ENCODE measurements at regions not wholly inside any gene's neighbourhood (a gene's known extent, or its start where the extent isn't known, plus 50 kb on each side); places are given as distances from the start of the nearest gene placed in this dataset.

DNA sequence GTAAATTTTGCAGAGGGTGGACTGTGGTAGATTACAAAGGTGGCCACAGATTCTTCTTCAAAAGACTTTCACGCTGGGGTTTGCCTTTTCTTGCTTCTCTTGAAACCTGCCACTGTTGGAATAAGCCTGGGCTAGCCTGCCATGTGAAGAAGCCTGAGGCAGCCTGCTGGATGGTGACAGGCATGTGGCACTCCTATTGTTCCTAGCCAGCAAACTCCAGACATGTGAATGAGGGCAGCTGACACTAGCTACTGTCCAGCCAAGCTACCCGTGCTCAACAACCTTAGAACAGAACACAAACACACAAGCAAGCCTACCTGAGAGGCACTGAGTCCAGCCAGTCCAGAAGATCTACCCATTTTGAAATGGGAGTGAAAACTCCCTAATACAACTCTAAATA, 322.7 kb upstream of the LARGE1 start:
- TF ChIP-seq, protein P1, sequence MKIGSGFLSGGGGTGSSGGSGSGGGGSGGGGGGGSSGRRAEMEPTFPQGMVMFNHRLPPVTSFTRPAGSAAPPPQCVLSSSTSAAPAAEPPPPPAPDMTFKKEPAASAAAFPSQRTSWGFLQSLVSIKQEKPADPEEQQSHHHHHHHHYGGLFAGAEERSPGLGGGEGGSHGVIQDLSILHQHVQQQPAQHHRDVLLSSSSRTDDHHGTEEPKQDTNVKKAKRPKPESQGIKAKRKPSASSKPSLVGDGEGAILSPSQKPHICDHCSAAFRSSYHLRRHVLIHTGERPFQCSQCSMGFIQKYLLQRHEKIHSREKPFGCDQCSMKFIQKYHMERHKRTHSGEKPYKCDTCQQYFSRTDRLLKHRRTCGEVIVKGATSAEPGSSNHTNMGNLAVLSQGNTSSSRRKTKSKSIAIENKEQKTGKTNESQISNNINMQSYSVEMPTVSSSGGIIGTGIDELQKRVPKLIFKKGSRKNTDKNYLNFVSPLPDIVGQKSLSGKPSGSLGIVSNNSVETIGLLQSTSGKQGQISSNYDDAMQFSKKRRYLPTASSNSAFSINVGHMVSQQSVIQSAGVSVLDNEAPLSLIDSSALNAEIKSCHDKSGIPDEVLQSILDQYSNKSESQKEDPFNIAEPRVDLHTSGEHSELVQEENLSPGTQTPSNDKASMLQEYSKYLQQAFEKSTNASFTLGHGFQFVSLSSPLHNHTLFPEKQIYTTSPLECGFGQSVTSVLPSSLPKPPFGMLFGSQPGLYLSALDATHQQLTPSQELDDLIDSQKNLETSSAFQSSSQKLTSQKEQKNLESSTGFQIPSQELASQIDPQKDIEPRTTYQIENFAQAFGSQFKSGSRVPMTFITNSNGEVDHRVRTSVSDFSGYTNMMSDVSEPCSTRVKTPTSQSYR (CRISPR knock-in tag; IDR thresholded peaks at IDR 0.05): no peak
- no peak for TF ChIP-seq OVOL2 (CRISPR knock-in tag; IDR thresholded peaks at IDR 0.05; ENCODE audit: borderline replicate concordance)
- TF ChIP-seq JAZF1 (CRISPR knock-in tag; IDR thresholded peaks at IDR 0.05): no peak
- TF ChIP-seq, protein P2, sequence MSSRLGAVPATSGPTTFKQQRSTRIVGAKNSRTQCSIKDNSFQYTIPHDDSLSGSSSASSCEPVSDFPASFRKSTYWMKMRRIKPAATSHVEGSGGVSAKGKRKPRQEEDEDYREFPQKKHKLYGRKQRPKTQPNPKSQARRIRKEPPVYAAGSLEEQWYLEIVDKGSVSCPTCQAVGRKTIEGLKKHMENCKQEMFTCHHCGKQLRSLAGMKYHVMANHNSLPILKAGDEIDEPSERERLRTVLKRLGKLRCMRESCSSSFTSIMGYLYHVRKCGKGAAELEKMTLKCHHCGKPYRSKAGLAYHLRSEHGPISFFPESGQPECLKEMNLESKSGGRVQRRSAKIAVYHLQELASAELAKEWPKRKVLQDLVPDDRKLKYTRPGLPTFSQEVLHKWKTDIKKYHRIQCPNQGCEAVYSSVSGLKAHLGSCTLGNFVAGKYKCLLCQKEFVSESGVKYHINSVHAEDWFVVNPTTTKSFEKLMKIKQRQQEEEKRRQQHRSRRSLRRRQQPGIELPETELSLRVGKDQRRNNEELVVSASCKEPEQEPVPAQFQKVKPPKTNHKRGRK (CRISPR knock-in tag; IDR thresholded peaks at IDR 0.05; ENCODE audit: borderline replicate concordance): no peak
- TF ChIP-seq GABPB1 (CRISPR knock-in tag; IDR thresholded peaks at IDR 0.05): no peak
- POLR2A ChIA-PET: no interaction called here
- no peaks in the 10 kb centered on the region; the same call in 1 of the 2 replicates for H3K27me3 Mint-ChIP-seq (ENCODE audit: low read depth)
- peaks cover 11% of the 10 kb centered on the region for H3K4me1 Mint-ChIP-seq
- CTCF ChIA-PET: no interaction called here
- peaks cover 11% of the 10 kb centered on the region; the same call in 1 of the 2 replicates for H3K9me3 Mint-ChIP-seq
- no peak overlapping the region for H3K27ac Mint-ChIP-seq
- H3K4me3 Mint-ChIP-seq: no peak overlapping the region
- ATAC-seq (no peak), DNase-seq (ENCODE audit: low spot score) (no peak)
- no peaks in the 10 kb centered on the region for H3K36me3 Mint-ChIP-seq

DNA sequence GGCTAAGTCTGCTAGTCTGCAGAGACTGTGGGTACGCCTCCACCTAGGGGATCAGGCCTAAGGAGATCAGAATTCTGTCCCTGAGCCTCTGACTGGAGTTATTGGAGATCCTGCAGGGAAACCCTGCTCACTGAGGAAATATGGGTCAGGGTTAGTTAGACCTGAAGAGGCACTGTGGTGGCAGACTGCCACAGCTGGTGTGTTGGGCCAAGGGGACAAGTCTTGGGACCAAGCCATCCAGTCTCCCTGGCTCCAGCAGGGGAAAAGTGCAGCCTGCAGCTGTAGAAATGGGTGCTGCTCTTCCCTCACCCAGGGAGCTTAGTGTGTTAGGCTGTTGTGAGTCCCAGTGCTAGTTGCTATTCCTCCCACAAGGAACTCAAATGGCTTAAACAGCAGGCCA, 334.8 kb upstream of the LARGE1 start:
- Mint-ChIP-seq H3K36me3 (no peaks in the 10 kb centered on the region), H3K27me3 (ENCODE audit: low read depth) (no peaks in the 10 kb centered on the region; the same call in 1 of the 2 replicates), H3K4me1 (peaks cover 9% of the 10 kb centered on the region), H3K27ac (no peak overlapping the region), H3K4me3 (no peak overlapping the region), H3K9me3 (0 out of 2 replicates have a peak, but pooled peaks cover 5% of the 10 kb centered on the region)
- TF ChIP-seq OVOL2 (CRISPR knock-in tag; IDR thresholded peaks at IDR 0.05; ENCODE audit: borderline replicate concordance): no peak
- TF ChIP-seq GRHL2 (CRISPR knock-in tag; IDR thresholded peaks at IDR 0.05; ENCODE audit: insufficient replicate concordance, severe bottlenecking): no peak
- TF ChIP-seq, protein P3, sequence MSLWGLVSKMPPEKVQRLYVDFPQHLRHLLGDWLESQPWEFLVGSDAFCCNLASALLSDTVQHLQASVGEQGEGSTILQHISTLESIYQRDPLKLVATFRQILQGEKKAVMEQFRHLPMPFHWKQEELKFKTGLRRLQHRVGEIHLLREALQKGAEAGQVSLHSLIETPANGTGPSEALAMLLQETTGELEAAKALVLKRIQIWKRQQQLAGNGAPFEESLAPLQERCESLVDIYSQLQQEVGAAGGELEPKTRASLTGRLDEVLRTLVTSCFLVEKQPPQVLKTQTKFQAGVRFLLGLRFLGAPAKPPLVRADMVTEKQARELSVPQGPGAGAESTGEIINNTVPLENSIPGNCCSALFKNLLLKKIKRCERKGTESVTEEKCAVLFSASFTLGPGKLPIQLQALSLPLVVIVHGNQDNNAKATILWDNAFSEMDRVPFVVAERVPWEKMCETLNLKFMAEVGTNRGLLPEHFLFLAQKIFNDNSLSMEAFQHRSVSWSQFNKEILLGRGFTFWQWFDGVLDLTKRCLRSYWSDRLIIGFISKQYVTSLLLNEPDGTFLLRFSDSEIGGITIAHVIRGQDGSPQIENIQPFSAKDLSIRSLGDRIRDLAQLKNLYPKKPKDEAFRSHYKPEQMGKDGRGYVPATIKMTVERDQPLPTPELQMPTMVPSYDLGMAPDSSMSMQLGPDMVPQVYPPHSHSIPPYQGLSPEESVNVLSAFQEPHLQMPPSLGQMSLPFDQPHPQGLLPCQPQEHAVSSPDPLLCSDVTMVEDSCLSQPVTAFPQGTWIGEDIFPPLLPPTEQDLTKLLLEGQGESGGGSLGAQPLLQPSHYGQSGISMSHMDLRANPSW (CRISPR knock-in tag; conservative IDR thresholded peaks at IDR 0.05; ENCODE audit: low read depth): no peak
- no peak for TF ChIP-seq ZNF219 (CRISPR knock-in tag; IDR thresholded peaks at IDR 0.05; ENCODE audit: borderline replicate concordance)
- TF ChIP-seq ETV6 (CRISPR knock-in tag; IDR thresholded peaks at IDR 0.05): no peak
- TF ChIP-seq GABPB1 (CRISPR knock-in tag; IDR thresholded peaks at IDR 0.05): no peak
- TF ChIP-seq ZNF423 (CRISPR knock-in tag; IDR thresholded peaks at IDR 0.05): no peak
- TF ChIP-seq, protein P4, sequence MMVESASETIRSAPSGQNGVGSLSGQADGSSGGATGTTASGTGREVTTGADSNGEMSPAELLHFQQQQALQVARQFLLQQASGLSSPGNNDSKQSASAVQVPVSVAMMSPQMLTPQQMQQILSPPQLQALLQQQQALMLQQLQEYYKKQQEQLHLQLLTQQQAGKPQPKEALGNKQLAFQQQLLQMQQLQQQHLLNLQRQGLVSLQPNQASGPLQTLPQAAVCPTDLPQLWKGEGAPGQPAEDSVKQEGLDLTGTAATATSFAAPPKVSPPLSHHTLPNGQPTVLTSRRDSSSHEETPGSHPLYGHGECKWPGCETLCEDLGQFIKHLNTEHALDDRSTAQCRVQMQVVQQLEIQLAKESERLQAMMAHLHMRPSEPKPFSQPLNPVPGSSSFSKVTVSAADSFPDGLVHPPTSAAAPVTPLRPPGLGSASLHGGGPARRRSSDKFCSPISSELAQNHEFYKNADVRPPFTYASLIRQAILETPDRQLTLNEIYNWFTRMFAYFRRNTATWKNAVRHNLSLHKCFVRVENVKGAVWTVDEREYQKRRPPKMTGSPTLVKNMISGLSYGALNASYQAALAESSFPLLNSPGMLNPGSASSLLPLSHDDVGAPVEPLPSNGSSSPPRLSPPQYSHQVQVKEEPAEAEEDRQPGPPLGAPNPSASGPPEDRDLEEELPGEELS (CRISPR knock-in tag; IDR thresholded peaks at IDR 0.05): no peak
- no peak for TF ChIP-seq SMAD4 (CRISPR knock-in tag; IDR thresholded peaks at IDR 0.05)
- TF ChIP-seq ZNF232 (CRISPR knock-in tag; IDR thresholded peaks at IDR 0.05): no peak
- DNase-seq (ENCODE audit: low spot score) (no peak), ATAC-seq (no peak)
- CTCF ChIA-PET: no interaction called here
- POLR2A ChIA-PET: no interaction called here

DNA sequence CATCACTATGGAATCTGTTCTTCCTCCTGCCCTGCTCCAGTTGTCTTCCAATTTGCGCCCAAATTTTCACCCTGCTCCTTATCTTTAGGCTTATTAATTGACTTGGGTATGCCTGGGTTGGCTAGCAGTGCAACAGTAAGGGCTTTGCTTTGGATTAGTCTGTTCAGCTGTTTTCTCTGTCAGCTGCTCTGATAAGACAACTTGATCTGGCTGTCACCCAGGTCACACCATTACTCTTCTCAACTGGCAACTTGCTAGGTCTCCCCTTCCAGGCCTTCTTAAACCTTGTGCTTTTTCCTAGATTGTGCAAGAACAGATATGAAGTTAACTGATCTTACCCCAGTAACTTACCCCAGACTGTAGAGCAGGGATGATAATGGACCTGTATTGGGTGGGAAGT, 357.8 kb upstream of the LARGE1 start:
- Mint-ChIP-seq H3K36me3 (no peaks in the 10 kb centered on the region), H3K4me3 (no peak overlapping the region), H3K4me1 (peaks cover 11% of the 10 kb centered on the region), H3K9me3 (peaks cover 7% of the 10 kb centered on the region; the same call in 1 of the 2 replicates), H3K27ac (no peak overlapping the region), H3K27me3 (ENCODE audit: low read depth) (peaks cover 8% of the 10 kb centered on the region; the same call in 1 of the 2 replicates)
- DNase-seq (ENCODE audit: low spot score) (no peak), ATAC-seq (no peak)
- ChIA-PET POLR2A (no interaction called here), CTCF (no interaction called here)
- TF ChIP-seq CBFB (CRISPR knock-in tag; IDR thresholded peaks at IDR 0.05; ENCODE audit: low read depth): no peak
- no peak for TF ChIP-seq SP1 (CRISPR knock-in tag; conservative IDR thresholded peaks at IDR 0.05)
- no peak for TF ChIP-seq GRHL2 (CRISPR knock-in tag; IDR thresholded peaks at IDR 0.05; ENCODE audit: insufficient replicate concordance, severe bottlenecking)
- TF ChIP-seq, protein P5, sequence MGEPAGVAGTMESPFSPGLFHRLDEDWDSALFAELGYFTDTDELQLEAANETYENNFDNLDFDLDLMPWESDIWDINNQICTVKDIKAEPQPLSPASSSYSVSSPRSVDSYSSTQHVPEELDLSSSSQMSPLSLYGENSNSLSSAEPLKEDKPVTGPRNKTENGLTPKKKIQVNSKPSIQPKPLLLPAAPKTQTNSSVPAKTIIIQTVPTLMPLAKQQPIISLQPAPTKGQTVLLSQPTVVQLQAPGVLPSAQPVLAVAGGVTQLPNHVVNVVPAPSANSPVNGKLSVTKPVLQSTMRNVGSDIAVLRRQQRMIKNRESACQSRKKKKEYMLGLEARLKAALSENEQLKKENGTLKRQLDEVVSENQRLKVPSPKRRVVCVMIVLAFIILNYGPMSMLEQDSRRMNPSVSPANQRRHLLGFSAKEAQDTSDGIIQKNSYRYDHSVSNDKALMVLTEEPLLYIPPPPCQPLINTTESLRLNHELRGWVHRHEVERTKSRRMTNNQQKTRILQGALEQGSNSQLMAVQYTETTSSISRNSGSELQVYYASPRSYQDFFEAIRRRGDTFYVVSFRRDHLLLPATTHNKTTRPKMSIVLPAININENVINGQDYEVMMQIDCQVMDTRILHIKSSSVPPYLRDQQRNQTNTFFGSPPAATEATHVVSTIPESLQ (CRISPR knock-in tag; IDR thresholded peaks at IDR 0.05): no peak
- TF ChIP-seq, protein P6, sequence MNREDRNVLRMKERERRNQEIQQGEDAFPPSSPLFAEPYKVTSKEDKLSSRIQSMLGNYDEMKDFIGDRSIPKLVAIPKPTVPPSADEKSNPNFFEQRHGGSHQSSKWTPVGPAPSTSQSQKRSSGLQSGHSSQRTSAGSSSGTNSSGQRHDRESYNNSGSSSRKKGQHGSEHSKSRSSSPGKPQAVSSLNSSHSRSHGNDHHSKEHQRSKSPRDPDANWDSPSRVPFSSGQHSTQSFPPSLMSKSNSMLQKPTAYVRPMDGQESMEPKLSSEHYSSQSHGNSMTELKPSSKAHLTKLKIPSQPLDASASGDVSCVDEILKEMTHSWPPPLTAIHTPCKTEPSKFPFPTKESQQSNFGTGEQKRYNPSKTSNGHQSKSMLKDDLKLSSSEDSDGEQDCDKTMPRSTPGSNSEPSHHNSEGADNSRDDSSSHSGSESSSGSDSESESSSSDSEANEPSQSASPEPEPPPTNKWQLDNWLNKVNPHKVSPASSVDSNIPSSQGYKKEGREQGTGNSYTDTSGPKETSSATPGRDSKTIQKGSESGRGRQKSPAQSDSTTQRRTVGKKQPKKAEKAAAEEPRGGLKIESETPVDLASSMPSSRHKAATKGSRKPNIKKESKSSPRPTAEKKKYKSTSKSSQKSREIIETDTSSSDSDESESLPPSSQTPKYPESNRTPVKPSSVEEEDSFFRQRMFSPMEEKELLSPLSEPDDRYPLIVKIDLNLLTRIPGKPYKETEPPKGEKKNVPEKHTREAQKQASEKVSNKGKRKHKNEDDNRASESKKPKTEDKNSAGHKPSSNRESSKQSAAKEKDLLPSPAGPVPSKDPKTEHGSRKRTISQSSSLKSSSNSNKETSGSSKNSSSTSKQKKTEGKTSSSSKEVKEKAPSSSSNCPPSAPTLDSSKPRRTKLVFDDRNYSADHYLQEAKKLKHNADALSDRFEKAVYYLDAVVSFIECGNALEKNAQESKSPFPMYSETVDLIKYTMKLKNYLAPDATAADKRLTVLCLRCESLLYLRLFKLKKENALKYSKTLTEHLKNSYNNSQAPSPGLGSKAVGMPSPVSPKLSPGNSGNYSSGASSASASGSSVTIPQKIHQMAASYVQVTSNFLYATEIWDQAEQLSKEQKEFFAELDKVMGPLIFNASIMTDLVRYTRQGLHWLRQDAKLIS (CRISPR knock-in tag; IDR thresholded peaks at IDR 0.05; ENCODE audit: borderline replicate concordance): no peak

Data from WTC11 (cell line).